Erythroblast (primary cell): ENCODE measurements at regions not wholly inside any gene's neighbourhood (a gene's known extent, or its start where the extent isn't known, plus 50 kb on each side); places are given as distances from the start of the nearest gene placed in this dataset.

Experiments used
- GATA1 ChIP-seq: IDR thresholded peaks from 2 replicates; pipeline ENCODE4 v1.6.1; 2011; ENCODE audit warnings: low read depth, mild to moderate bottlenecking, control low read depth, low read length, moderate library complexity
- POLR2A ChIP-seq: IDR thresholded peaks from 2 replicates; pipeline ENCODE4 v1.6.1; 2011; ENCODE audit warnings: mild to moderate bottlenecking, low read length

DNA sequence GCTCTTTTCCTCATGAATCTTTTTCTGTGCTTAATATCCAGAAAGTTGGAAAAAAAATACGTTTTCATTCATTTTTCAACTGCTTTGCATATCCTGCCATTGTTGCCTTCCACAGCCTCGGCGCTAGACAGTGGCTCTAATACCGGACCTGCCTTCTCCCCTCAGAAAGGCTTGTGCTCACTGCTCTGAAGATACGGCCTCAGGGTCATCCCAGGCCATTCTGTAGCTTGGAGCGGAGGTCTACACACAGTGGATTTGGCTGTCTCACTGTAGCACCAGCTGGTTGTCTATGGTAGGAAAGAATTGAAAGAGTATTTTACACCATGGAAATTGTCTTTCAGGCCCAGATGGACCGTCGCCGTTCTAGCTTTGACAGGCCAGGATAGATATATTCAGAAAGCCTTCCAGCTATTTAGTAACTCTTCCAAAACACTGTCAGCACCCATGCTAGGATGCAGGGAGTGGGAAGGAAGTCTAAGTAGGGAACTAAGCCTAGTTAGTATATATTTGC is 242.0 kb downstream of the TMEM182 start:
- TF ChIP-seq POLR2A (no peak), GATA1 (no peak)
